Fibroblast of lung (primary cell): ENCODE measurements at regions not wholly inside any gene's neighbourhood (a gene's known extent, or its start where the extent isn't known, plus 50 kb on each side); places are given as distances from the start of the nearest gene placed in this dataset.

Experiments used
- DNase-seq, 2 donors: peaks; one replicate each; pipeline versions ENCODE4 v3.0.0 to v3.0.0-alpha.2; 2010; ENCODE audit warnings: low read depth in 2 of 2
- H2AFZ ChIP-seq: 2 replicates; pipeline ENCODE4 v1.5.1; 2012; ENCODE audit warnings: low read length, control low read depth, inconsistent platforms
- H3K27ac ChIP-seq: 2 replicates; pipeline ENCODE4 v1.5.1; 2011; ENCODE audit warnings: low read length, control low read depth; ENCODE audit not compliant: insufficient read depth
- H3K27me3 ChIP-seq: 2 replicates; pipeline ENCODE4 v1.5.1; 2011; ENCODE audit warnings: mild to moderate bottlenecking, low read length; ENCODE audit not compliant: control insufficient read depth, insufficient read depth
- H3K36me3 ChIP-seq: 2 replicates; pipeline ENCODE4 v1.5.1; 2011; ENCODE audit warnings: low read length; ENCODE audit not compliant: control insufficient read depth, insufficient read depth
- H3K4me1 ChIP-seq: 2 replicates; pipeline ENCODE4 v1.5.1; 2011; ENCODE audit warnings: low read length; ENCODE audit not compliant: control insufficient read depth, insufficient read depth; ENCODE audit errors: extremely low read depth
- H3K4me2 ChIP-seq: 2 replicates; pipeline ENCODE4 v1.5.1; 2011; ENCODE audit warnings: low read length, control low read depth; ENCODE audit not compliant: insufficient read depth; ENCODE audit errors: extremely low read depth
- H3K4me3 ChIP-seq, 4 experiments: fragments of 200-600 bp in 1 of 4; sonication (generic) in 1 of 4; replicated peaks in 1 of 4; 2 replicates each; pipeline ENCODE4 v1.5.1; 2011 to 2016; ENCODE audit warnings: low read length in 4 of 4, low read depth in 3 of 4, mild to moderate bottlenecking in 3 of 4, control low read depth in 2 of 4, inconsistent platforms in 1 of 4, mixed read lengths in 1 of 4; ENCODE audit not compliant: insufficient read depth in 1 of 4; ENCODE audit errors: control extremely low read depth in 1 of 4
- H3K79me2 ChIP-seq: 2 replicates; pipeline ENCODE4 v1.5.1; 2012; ENCODE audit warnings: mild to moderate bottlenecking, low read length, inconsistent platforms; ENCODE audit not compliant: control insufficient read depth, insufficient read depth
- H3K9ac ChIP-seq: 2 replicates; pipeline ENCODE4 v1.5.1; 2011; ENCODE audit warnings: mild to moderate bottlenecking, low read length, control low read depth; ENCODE audit not compliant: insufficient read depth
- H3K9me3 ChIP-seq: 2 replicates; pipeline ENCODE4 v1.5.1; 2012; ENCODE audit warnings: low read depth, low read length; ENCODE audit not compliant: control insufficient read depth, insufficient read depth
- H4K20me1 ChIP-seq: 2 replicates; pipeline ENCODE4 v1.5.1; 2011; ENCODE audit warnings: low read length; ENCODE audit not compliant: control insufficient read depth, insufficient read depth; ENCODE audit errors: extremely low read depth
- EZH2 ChIP-seq: IDR thresholded peaks from 2 replicates; pipeline ENCODE4 v1.5.1; 2012; ENCODE audit warnings: low read length, control low read depth, mild to moderate bottlenecking; ENCODE audit errors: missing control alignments
- TF ChIP-seq, protein P1 (sequence below), 2 donors: IDR thresholded peaks in 1 of 2; conservative IDR thresholded peaks in 1 of 2; 1 replicate in 1 of 2; 2 replicates in 1 of 2; pipeline ENCODE4 v1.5.1; 2011 to 2012; ENCODE audit warnings: low read length in 2 of 2, control low read depth in 1 of 2, inconsistent platforms in 1 of 2, low read depth in 1 of 2, mild to moderate bottlenecking in 1 of 2

- Histone ChIP-seq H4K20me1 (no peaks in the 10 kb centered on the region), H3K27ac (no peak overlapping the region), H3K27me3 (no peaks in the 10 kb centered on the region), H3K4me2 (no peak overlapping the region), H3K36me3 (no peaks in the 10 kb centered on the region), H3K79me2 (no peaks in the 10 kb centered on the region), H2AFZ (no peak overlapping the region), H3K9me3 (no peaks in the 10 kb centered on the region), H3K9ac (no peak overlapping the region), H3K4me1 (no peaks in the 10 kb centered on the region), H3K4me3 (no peak overlapping the region)
- TF ChIP-seq, protein P1, sequence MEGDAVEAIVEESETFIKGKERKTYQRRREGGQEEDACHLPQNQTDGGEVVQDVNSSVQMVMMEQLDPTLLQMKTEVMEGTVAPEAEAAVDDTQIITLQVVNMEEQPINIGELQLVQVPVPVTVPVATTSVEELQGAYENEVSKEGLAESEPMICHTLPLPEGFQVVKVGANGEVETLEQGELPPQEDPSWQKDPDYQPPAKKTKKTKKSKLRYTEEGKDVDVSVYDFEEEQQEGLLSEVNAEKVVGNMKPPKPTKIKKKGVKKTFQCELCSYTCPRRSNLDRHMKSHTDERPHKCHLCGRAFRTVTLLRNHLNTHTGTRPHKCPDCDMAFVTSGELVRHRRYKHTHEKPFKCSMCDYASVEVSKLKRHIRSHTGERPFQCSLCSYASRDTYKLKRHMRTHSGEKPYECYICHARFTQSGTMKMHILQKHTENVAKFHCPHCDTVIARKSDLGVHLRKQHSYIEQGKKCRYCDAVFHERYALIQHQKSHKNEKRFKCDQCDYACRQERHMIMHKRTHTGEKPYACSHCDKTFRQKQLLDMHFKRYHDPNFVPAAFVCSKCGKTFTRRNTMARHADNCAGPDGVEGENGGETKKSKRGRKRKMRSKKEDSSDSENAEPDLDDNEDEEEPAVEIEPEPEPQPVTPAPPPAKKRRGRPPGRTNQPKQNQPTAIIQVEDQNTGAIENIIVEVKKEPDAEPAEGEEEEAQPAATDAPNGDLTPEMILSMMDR (conservative IDR thresholded peaks at IDR 0.05 in 1 of 2, IDR thresholded peaks at IDR 0.05 in 1 of 2; ENCODE audit: low read depth in 1 of 2, low read length in 2 of 2): no peak
- no peak for TF ChIP-seq EZH2
- DNase-seq: no peak
Observed at GRCh38 chr9:74362423-74362822, 134.7 kb upstream of the RORB start.

GRCh38 chr9:74366111-74366510, 131.0 kb upstream of the RORB start:
- H3K4me3 ChIP-seq: no peak overlapping the region
- H4K20me1 ChIP-seq: no peaks in the 10 kb centered on the region
- no peaks in the 10 kb centered on the region for H3K9me3 ChIP-seq
- H3K27me3 ChIP-seq: no peaks in the 10 kb centered on the region
- no peak overlapping the region for H3K9ac ChIP-seq
- H3K27ac ChIP-seq: no peak overlapping the region
- TF ChIP-seq, protein P1 (conservative IDR thresholded peaks at IDR 0.05 in 1 of 2, IDR thresholded peaks at IDR 0.05 in 1 of 2; ENCODE audit: low read depth in 1 of 2, low read length in 2 of 2): no peak
- TF ChIP-seq EZH2: no peak
- H3K79me2 ChIP-seq: no peaks in the 10 kb centered on the region
- no peak overlapping the region for H3K4me2 ChIP-seq
- H3K4me1 ChIP-seq: no peaks in the 10 kb centered on the region
- no peaks in the 10 kb centered on the region for H3K36me3 ChIP-seq
- peak in 1 of 2 donors; percentile 57 for DNase-seq
- H2AFZ ChIP-seq: no peak overlapping the region

GRCh38 chr9:74369844-74370243, 127.3 kb upstream of the RORB start:
- H3K36me3 ChIP-seq: no peaks in the 10 kb centered on the region
- H3K9me3 ChIP-seq: no peaks in the 10 kb centered on the region
- H3K27ac ChIP-seq: no peak overlapping the region
- no peak overlapping the region for H3K4me2 ChIP-seq
- H3K79me2 ChIP-seq: no peaks in the 10 kb centered on the region
- no peak overlapping the region for H2AFZ ChIP-seq
- H3K9ac ChIP-seq: no peak overlapping the region
- TF ChIP-seq, protein P1 (conservative IDR thresholded peaks at IDR 0.05 in 1 of 2, IDR thresholded peaks at IDR 0.05 in 1 of 2; ENCODE audit: low read depth in 1 of 2, low read length in 2 of 2): no peak
- TF ChIP-seq EZH2: no peak
- H3K4me1 ChIP-seq: no peaks in the 10 kb centered on the region
- no peaks in the 10 kb centered on the region for H3K27me3 ChIP-seq
- DNase-seq: no peak
- no peaks in the 10 kb centered on the region for H4K20me1 ChIP-seq
- no peak overlapping the region for H3K4me3 ChIP-seq
